ENCODE measurements at regions not wholly inside any gene's neighbourhood (a gene's known extent, or its start where the extent isn't known, plus 50 kb on each side); places are given as distances from the start of the nearest gene placed in this dataset.
"Not testable (repeated sequence)": the region's sequence is repeated elsewhere in the genome, so short reads cannot be mapped to it uniquely, and the experiment has no call there.

DNA sequence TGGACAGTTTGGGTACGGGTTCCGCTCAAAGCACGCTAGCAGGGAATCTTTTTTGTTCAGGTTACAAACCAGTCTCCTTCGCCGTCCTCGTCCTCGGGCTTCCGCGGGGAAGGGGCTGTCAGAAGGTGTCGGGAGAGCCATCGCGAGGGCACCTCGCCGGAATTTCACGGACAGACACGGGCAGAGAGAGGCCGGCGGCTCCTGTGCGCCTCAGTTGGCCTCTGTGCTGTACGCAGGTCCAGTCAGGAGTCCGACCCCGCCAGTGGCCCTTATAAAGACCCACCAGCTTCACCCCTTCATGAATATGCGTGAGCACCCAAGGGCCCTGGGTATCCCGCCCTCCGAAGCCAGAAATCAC lies 362.1 kb upstream of the DEFB115 start:
- not testable (repeated sequence) for TF ChIP-seq POLR2A (IDR thresholded peaks at IDR 0.05)
- TF ChIP-seq, protein P1, sequence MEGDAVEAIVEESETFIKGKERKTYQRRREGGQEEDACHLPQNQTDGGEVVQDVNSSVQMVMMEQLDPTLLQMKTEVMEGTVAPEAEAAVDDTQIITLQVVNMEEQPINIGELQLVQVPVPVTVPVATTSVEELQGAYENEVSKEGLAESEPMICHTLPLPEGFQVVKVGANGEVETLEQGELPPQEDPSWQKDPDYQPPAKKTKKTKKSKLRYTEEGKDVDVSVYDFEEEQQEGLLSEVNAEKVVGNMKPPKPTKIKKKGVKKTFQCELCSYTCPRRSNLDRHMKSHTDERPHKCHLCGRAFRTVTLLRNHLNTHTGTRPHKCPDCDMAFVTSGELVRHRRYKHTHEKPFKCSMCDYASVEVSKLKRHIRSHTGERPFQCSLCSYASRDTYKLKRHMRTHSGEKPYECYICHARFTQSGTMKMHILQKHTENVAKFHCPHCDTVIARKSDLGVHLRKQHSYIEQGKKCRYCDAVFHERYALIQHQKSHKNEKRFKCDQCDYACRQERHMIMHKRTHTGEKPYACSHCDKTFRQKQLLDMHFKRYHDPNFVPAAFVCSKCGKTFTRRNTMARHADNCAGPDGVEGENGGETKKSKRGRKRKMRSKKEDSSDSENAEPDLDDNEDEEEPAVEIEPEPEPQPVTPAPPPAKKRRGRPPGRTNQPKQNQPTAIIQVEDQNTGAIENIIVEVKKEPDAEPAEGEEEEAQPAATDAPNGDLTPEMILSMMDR (IDR thresholded peaks at IDR 0.05) = not testable (repeated sequence)
